ENCODE measurements at regions not wholly inside any gene's neighbourhood (a gene's known extent, or its start where the extent isn't known, plus 50 kb on each side); places are given as distances from the start of the nearest gene placed in this dataset.

DNA sequence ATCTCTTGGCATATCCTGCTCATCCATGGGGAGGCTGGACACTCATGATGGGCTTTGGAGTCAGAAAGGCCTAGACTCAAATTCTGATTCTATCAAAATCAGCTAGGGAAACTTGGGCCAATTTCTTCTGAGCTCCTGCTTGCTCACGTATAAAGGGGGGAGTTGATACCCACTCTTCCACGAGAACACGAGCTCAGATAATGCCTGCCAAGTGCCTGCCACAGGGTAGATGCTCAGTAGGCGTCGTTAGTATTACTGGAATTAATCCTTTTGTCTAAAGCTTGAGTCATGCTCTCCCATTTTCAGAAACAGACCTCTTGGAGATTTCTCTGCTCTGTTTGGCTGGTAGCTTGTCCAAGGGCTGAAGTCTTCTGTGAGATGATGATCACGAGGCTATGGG, 238.3 kb upstream of the MVB12B start:
- no peak for DNase-seq (ENCODE audit: low read depth in 2 of 2, low spot score in 1 of 2)

GRCh38 chr9:126089789-126090188, 236.8 kb upstream of the MVB12B start:
- DNase-seq (ENCODE audit: low read depth in 2 of 2, low spot score in 1 of 2), result no peak

GRCh38 chr9:126093771-126094170, 232.9 kb upstream of the MVB12B start:
- DNase-seq (ENCODE audit: low read depth in 2 of 2, low spot score in 1 of 2), result no peak

GRCh38 chr9:126095546-126096190, 231.0 kb upstream of the MVB12B start:
- no peak for DNase-seq (ENCODE audit: low read depth in 2 of 2, low spot score in 1 of 2)

DNA sequence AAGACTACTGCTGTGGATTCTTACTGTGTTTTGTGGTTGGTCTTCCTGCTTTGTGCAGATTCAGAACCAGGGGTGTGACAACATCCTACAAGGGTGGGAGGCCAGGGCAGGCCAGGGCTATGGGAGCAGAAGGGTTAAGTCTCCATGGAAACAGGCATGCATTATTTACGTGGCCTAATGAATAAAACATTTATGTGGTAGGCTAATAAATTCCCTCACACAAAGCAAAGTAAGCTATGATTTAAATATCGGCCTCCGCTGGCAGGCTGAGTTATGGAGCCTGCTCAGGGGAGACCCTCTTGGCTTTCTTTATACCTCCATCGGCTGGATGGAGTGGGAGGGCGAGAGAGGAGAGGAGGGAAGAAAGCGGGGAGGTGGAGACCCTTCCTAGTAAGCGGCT, 230.3 kb upstream of the MVB12B start:
- no peak for DNase-seq (ENCODE audit: low read depth in 2 of 2, low spot score in 1 of 2)

DNA sequence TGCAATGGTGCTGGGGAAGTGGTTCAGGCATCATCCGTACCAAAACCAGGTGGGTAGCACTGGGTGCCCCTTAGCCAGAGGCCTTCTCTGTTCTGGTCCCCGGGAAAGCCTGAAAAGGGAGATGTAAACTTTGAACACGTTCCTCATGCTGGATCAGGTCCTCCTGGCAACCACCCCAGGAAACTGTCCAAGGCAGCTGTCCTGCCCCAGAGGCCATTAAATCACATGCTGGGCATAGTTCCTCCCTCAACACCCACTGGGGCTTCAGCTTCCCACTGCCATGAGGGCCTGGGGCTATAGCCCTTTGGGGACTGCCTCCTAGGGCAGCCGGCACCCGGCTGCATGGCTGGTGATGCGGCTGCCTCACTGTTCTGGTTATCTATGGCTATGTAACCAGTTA, 228.9 kb upstream of the MVB12B start:
- no peak for DNase-seq (ENCODE audit: low read depth in 2 of 2, low spot score in 1 of 2)

DNA sequence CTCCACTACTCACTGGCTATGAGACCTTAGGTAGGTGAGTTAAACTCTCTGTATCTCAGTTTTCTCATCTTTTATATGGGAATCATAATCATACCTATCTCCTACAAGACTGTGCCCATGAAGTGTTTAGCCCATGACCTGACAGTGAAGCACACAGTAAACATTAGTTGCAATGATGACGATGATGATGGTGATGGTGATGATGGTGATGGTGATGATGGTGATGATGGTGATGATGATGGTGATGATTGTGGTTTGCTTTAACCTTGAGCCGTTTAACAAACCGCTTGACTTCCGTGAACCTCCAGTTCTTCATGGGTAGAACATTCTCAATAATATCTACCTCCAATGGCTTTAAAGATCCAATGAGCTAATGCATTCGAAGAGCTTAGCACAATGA, 220.2 kb upstream of the MVB12B start:
- DNase-seq (ENCODE audit: low read depth in 2 of 2, low spot score in 1 of 2), result no peak

GRCh38 chr9:126107693-126108092, 218.9 kb upstream of the MVB12B start:
- DNase-seq (ENCODE audit: low read depth in 2 of 2, low spot score in 1 of 2), result no peak

DNA sequence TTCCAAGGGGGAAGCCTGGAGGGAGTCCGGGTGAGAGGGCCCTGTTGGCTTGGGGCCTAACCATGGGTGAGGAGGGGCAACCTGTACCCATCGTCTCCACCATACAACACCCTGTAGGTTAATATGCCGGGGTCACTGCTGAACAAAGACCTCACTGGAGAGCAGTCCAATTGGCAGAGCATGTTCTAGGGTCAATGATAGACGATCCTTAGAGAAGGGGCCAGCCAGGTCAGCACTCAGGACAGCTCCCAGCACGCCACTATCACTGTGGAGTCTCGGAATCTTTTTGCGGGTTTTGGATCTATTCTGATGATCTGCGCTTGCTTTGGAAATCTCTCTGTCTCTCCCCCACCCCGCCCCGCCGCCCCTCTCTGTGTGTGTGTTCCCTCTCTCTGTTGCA, 218.4 kb upstream of the MVB12B start:
- no peak for DNase-seq (ENCODE audit: low read depth in 2 of 2, low spot score in 1 of 2)

DNA sequence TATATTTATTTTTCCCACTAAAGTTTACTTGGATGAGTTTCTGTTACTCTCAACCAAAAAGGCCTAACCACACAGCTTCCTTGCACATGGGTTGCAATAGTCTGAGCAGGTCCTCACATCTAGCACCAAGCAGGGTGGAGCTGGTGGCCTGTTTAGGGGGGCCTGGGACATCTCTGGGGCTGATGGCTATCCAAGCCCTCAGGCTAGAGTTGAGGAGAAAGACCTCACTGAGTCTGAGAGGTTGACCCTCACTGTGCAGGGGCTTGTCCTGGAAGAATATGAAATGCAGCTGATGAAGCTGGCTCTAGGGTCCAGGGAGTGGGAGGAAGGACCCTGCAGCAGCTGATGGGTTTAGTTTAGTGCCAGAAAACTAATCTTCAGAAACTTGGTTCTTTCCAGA, 217.1 kb upstream of the MVB12B start:
- no peak for DNase-seq (ENCODE audit: low read depth in 2 of 2, low spot score in 1 of 2)

GRCh38 chr9:126111556-126111955, 215.1 kb upstream of the MVB12B start:
- no peak for DNase-seq (ENCODE audit: low read depth in 2 of 2, low spot score in 1 of 2)

DNA sequence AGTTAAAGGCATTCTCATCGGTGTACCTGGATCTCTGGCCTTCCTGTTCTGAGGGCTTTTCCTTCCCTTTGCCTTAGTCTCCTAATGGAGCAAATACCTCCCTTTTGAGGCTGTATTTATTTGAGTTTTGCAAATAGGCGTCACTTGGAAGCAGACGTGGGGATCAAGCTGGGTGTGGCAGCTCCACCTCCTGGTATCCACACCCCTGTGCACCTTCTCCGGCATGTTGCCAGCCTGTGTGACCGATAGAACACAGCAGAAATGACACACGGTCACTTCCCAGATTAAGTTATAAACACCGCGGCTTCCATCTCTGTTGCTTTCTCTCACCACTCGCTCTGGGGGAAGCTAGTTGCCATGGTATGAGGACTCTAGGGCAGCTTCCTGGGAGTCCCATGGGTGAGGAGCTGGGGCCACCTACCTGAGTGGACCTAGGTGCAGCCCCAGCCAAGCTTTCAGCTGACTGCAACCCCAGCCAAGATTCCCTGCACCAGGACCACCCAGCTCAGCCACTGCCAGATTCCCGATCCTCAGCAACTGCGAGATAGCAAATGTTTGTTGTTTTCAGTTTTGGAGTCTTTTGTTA, 214.4 kb upstream of the MVB12B start:
- DNase-seq (ENCODE audit: low read depth in 2 of 2, low spot score in 1 of 2), result no peak

GRCh38 chr9:126113176-126113575, 213.5 kb upstream of the MVB12B start:
- DNase-seq (ENCODE audit: low read depth in 2 of 2, low spot score in 1 of 2), result no peak

GRCh38 chr9:126113756-126114408, 212.7 kb upstream of the MVB12B start:
- no peak for DNase-seq (ENCODE audit: low read depth in 2 of 2, low spot score in 1 of 2)

DNA sequence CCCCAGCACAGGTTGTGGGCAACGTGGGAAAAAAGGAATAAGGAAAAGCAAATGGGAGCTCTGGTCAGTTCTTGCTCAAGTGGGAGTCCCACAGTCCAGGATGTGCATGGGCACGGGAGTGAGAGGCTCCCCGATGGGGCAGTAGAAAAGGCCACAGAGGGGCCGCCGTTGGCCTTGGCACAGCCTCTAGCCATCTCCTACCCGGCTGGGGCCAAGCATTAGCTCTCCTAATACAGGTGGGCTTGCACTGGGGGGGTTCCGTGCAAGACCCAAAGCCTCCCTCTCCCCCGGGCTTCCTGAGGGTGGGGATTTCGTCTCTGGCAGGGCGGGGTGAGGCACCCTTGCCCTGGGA, 212.2 kb upstream of the MVB12B start:
- DNase-seq (ENCODE audit: low read depth in 2 of 2, low spot score in 1 of 2), result no peak

DNA sequence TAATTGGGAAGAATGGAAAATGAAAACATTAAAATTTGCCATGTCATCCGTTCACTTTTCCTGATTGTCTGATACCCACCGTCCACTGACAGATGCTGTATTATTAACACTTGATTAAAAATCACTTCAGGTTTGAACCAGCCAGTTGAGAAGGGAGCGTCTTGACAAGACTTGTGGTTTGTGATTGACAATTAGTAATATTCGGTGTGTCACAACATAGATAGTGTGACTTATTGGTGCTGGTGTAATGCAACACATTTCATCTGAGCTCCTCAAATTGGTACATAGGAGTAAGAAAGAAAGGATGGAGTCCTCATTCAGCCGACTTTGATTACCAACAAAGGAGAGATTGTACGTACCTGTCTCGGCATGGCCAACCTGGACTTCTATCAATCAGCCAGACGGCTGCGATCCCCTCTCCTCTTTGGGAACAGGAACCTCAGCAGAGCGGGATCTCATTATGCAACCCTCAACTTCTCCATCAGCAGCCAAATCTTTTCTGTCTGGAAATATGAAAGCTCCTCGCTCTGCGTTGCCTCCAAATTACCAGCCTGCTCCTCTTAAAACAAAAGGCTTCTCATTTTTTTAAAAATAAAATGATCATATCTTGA, 211.7 kb upstream of the MVB12B start:
- DNase-seq (ENCODE audit: low read depth in 2 of 2, low spot score in 1 of 2), result no peak

DNA sequence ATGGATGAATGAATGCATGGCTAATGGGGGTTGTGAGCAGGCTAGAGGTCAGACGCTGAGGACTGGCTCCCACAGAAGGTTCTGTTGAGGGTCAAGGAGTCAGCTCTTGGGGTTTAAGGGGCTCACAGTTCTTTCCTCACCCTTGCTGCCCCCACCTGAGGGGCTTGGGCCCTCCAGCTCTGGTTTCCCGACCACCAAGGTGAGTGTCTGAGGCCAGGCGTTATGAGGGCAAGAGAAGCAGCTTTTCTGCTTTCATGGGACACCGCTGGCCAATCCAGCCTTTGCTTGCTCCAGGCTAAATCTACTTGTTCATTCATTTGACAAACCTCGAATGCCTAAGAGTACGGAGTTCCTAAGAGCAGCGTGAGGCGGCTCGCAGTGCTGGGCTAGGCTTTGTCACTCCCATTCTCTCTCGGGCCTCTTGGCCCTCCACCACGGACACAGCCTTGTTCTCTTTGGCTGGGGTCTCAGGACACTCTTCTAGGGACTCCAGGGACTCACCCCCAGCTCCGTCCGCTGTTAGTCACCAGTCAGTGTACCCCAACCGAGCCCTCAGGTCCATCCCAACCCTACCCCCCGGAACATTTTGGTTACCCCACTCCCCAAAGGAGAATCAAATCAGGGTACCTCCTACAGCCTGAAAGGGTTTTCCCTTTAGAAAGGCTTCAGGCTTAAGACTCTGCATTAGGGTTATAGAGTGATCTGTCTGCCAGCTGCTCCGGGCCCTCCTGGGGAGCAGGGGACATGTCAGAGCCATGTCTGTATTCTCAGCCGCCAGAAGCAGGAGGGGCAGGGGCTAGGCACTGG, 210.1 kb upstream of the MVB12B start:
- DNase-seq (ENCODE audit: low read depth in 2 of 2, low spot score in 1 of 2), result no peak

GRCh38 chr9:126117158-126117425, 209.5 kb upstream of the MVB12B start:
- DNase-seq (ENCODE audit: low read depth in 2 of 2, low spot score in 1 of 2), result no peak

DNA sequence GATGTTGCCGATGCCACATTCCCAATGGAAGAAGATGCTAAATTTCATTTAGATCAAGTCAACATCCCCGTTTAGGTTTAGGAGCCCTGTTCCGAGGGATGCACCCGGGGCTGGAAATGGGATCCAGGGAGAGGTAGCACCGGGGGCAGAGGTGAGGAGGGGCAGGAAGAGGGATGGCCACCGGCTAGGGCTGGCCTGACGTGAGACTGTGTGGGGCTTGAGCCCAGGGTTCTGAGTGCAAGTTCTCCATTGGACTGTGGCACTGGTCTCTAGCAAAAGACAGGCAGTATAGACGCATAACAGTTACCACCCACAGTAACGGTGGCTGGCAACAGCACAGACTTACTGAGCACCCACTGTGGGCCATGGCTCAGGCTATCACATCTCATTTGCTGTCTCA, 209.0 kb upstream of the MVB12B start:
- no peak for DNase-seq (ENCODE audit: low read depth in 2 of 2, low spot score in 1 of 2)

DNA sequence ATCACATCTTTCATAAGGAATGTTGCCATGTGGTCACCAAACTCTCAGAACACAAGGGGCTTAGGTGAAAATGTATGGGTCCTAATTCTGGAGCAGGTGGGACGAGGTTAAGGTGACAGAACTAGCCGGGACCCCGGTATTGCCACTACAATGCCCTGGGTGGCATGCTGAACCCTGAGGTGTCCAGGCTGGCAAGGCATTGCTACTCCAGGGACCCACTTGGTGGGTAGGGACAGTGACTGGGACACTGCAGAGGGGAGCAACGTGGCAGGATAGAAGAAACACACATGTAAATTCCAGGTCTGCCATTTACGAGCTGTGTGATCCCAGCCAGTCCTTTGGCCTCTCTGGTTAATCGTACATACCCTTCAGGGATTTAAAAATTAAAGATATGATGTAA, 206.9 kb upstream of the MVB12B start:
- DNase-seq (ENCODE audit: low read depth in 2 of 2, low spot score in 1 of 2), result no peak

GRCh38 chr9:126122901-126123616, 203.6 kb upstream of the MVB12B start:
- no peak for DNase-seq (ENCODE audit: low read depth in 2 of 2, low spot score in 1 of 2)
